DND-41 (cell line): ENCODE measurements at regions not wholly inside any gene's neighbourhood (a gene's known extent, or its start where the extent isn't known, plus 50 kb on each side); places are given as distances from the start of the nearest gene placed in this dataset.

Experiments used
- ATAC-seq: fragments of 200-7000 bp; cut with Tn5 transposase; 3 replicates; pipeline ENCODE4 v1.9.1; 2021; ENCODE audit warnings: low read depth; ENCODE audit not compliant: insufficient read depth
- DNase-seq: peaks from one replicate; pipeline ENCODE4 v3.0.0-alpha.2; 2020
- H2AFZ ChIP-seq: 2 replicates; pipeline ENCODE4 v1.6.0; 2012; ENCODE audit warnings: low read depth, low read length
- H3K27ac ChIP-seq: 2 replicates; pipeline ENCODE4 v1.5.1; 2012; ENCODE audit warnings: low read length, inconsistent platforms
- H3K27me3 ChIP-seq: fragments of 200-600 bp; sonication (generic); 2 replicates; pipeline ENCODE4 v1.6.0; 2012; ENCODE audit warnings: low read length, mild to moderate bottlenecking, inconsistent platforms; ENCODE audit not compliant: insufficient read depth, poor library complexity
- H3K36me3 ChIP-seq: 2 replicates; pipeline ENCODE4 v1.5.1; 2012; ENCODE audit warnings: low read length, inconsistent platforms; ENCODE audit not compliant: insufficient read depth
- H3K4me1 ChIP-seq: 2 replicates; pipeline ENCODE4 v1.5.1; 2012; ENCODE audit warnings: mild to moderate bottlenecking, low read length; ENCODE audit not compliant: insufficient read depth
- H3K4me2 ChIP-seq: 2 replicates; pipeline ENCODE4 v1.6.0; 2012; ENCODE audit warnings: mild to moderate bottlenecking, moderate library complexity, low read length, inconsistent platforms; ENCODE audit not compliant: insufficient read depth
- H3K4me3 ChIP-seq, 2 experiments: fragments of 200-600 bp in 1 of 2; shearing (Covaris generic) in 1 of 2; 2 replicates each; pipeline ENCODE4 v1.5.1; 2012 to 2016; ENCODE audit warnings: inconsistent platforms in 2 of 2, low read length in 2 of 2, mild to moderate bottlenecking in 2 of 2, low read depth in 1 of 2, moderate library complexity in 1 of 2
- H3K79me2 ChIP-seq: 2 replicates; pipeline ENCODE4 v1.6.0; 2012; ENCODE audit warnings: low read length, inconsistent platforms; ENCODE audit not compliant: insufficient read depth
- H3K9ac ChIP-seq: 2 replicates; pipeline ENCODE4 v1.6.0; 2012; ENCODE audit warnings: low read depth, mild to moderate bottlenecking, inconsistent platforms, low read length, moderate library complexity
- H3K9me3 ChIP-seq: 2 replicates; pipeline ENCODE4 v1.5.1; 2012; ENCODE audit warnings: low read length, moderate library complexity, mild to moderate bottlenecking, inconsistent platforms; ENCODE audit not compliant: insufficient read depth, severe bottlenecking
- H4K20me1 ChIP-seq: 2 replicates; pipeline ENCODE4 v1.6.0; 2012; ENCODE audit warnings: low read length; ENCODE audit not compliant: insufficient read depth
- CTCF ChIP-seq: IDR thresholded peaks from 2 replicates; pipeline ENCODE4 v1.5.1; 2012; ENCODE audit warnings: borderline replicate concordance, low read length, moderate library complexity, mild to moderate bottlenecking; ENCODE audit not compliant: poor library complexity, severe bottlenecking; ENCODE audit errors: extremely low read depth
- EZH2 ChIP-seq: IDR thresholded peaks from 3 replicates; pipeline ENCODE4 v1.6.1; 2012; ENCODE audit warnings: borderline replicate concordance, low read depth, mild to moderate bottlenecking, moderate library complexity, low read length, inconsistent platforms; ENCODE audit not compliant: severe bottlenecking

- Histone ChIP-seq H3K27ac (no peak overlapping the region; the same call in 1 of the 2 replicates), H4K20me1 (no peaks in the 10 kb centered on the region; the same call in 1 of the 2 replicates), H3K9me3 (no peaks in the 10 kb centered on the region), H3K36me3 (no peaks in the 10 kb centered on the region), H3K9ac (no peak overlapping the region), H3K27me3 (no peaks in the 10 kb centered on the region), H3K4me2 (no peak overlapping the region), H3K4me3 (no peak overlapping the region), H3K4me1 (peaks cover 8% of the 10 kb centered on the region; the same call in 1 of the 2 replicates), H2AFZ (no peak overlapping the region), H3K79me2 (no peaks in the 10 kb centered on the region)
- no peak for DNase-seq
- TF ChIP-seq EZH2 (no peak), CTCF (no peak)
- no peak for ATAC-seq
These were observed 128.4 kb upstream of the TNRC6C start for GRCh38 chr17:77829843-77830799.

GRCh38 chr17:77830816-77831473 is 127.6 kb upstream of the TNRC6C start:
- Histone ChIP-seq H3K27me3 (no peaks in the 10 kb centered on the region), H3K4me2 (no peak overlapping the region), H3K4me1 (peaks cover 8% of the 10 kb centered on the region; the same call in 1 of the 2 replicates), H3K9ac (no peak overlapping the region), H4K20me1 (no peaks in the 10 kb centered on the region; the same call in 1 of the 2 replicates), H3K36me3 (no peaks in the 10 kb centered on the region), H3K79me2 (no peaks in the 10 kb centered on the region), H3K27ac (no peak overlapping the region), H2AFZ (no peak overlapping the region), H3K4me3 (no peak overlapping the region), H3K9me3 (no peaks in the 10 kb centered on the region)
- no peak for TF ChIP-seq CTCF
- TF ChIP-seq EZH2 = no peak
- DNase-seq (no peak), ATAC-seq (no peak)

- peaks cover 8% of the 10 kb centered on the region; the same call in 1 of the 2 replicates for H3K4me1 ChIP-seq
- H3K27ac ChIP-seq = no peak overlapping the region
- ATAC-seq (no peak), DNase-seq (no peak)
- no peaks in the 10 kb centered on the region for H3K36me3 ChIP-seq
- H3K27me3 ChIP-seq = no peaks in the 10 kb centered on the region
- H4K20me1 ChIP-seq = no peaks in the 10 kb centered on the region; the same call in 1 of the 2 replicates
- no peak for TF ChIP-seq EZH2
- TF ChIP-seq CTCF = no peak
- H3K79me2 ChIP-seq = no peaks in the 10 kb centered on the region
- H3K9me3 ChIP-seq = peaks cover under 1% of the 10 kb centered on the region
- H3K4me2 ChIP-seq = no peak overlapping the region
- no peak overlapping the region for H3K9ac ChIP-seq
- H3K4me3 ChIP-seq = no peak overlapping the region
- no peak overlapping the region for H2AFZ ChIP-seq
These were observed 126.9 kb upstream of the TNRC6C start for GRCh38 chr17:77831474-77832179.
